GM23338 (cell line): ENCODE measurements at regions not wholly inside any gene's neighbourhood (a gene's known extent, or its start where the extent isn't known, plus 50 kb on each side); places are given as distances from the start of the nearest gene placed in this dataset.

Experiments
- ATAC-seq: fragments of 200-7000 bp; cut with Tn5 transposase; 3 replicates; pipeline ENCODE4 v1.9.1; 2020
- DNase-seq: peaks from one replicate; pipeline ENCODE4 v3.0.0-alpha.2; 2015; ENCODE audit warnings: low spot score
- H2AFZ ChIP-seq: fragments of 200-600 bp; sonication (generic); 2 replicates; pipeline ENCODE4 v1.8.0; 2016; ENCODE audit warnings: antibody characterized with exemption, mild to moderate bottlenecking, moderate library complexity
- H3F3A ChIP-seq: fragments of 200-600 bp; sonication (generic); replicated peaks from 2 replicates; pipeline ENCODE4 v1.8.0; 2017; ENCODE audit warnings: antibody characterized with exemption, mixed run types, low read depth
- H3K27ac ChIP-seq: fragments of 200-600 bp; sonication (generic); 2 replicates; pipeline ENCODE4 v1.6.1; 2016; ENCODE audit warnings: low read depth
- H3K27me3 ChIP-seq: fragments of 200-600 bp; sonication (generic); 2 replicates; pipeline ENCODE4 v1.8.0; 2016; ENCODE audit warnings: mild to moderate bottlenecking, mixed run types, moderate library complexity; ENCODE audit not compliant: insufficient read depth
- H3K36me3 ChIP-seq: fragments of 200-600 bp; sonication (generic); 2 replicates; pipeline ENCODE4 v1.8.0; 2016; ENCODE audit warnings: mild to moderate bottlenecking; ENCODE audit not compliant: insufficient read depth
- H3K4me1 ChIP-seq: fragments of 200-600 bp; sonication (generic); 2 replicates; pipeline ENCODE4 v1.8.0; 2016; ENCODE audit warnings: mild to moderate bottlenecking, moderate library complexity; ENCODE audit not compliant: insufficient read depth
- H3K4me2 ChIP-seq: fragments of 200-600 bp; sonication (generic); 2 replicates; pipeline ENCODE4 v1.7.1; 2017; ENCODE audit warnings: mixed run types
- H3K4me3 ChIP-seq: fragments of 200-600 bp; sonication (generic); 2 replicates; pipeline ENCODE4 v1.6.1; 2016; ENCODE audit warnings: mixed run types
- H3K79me2 ChIP-seq: fragments of 200-600 bp; sonication (generic); replicated peaks from 2 replicates; pipeline ENCODE4 v1.8.0; 2017; ENCODE audit warnings: mild to moderate bottlenecking; ENCODE audit not compliant: insufficient read depth
- H3K9me2 ChIP-seq: fragments of 200-600 bp; sonication (generic); 2 replicates; pipeline ENCODE4 v1.8.0; 2017; ENCODE audit not compliant: insufficient read depth
- H4K20me1 ChIP-seq: fragments of 200-600 bp; sonication (generic); replicated peaks from 2 replicates; pipeline ENCODE4 v1.8.0; 2017; ENCODE audit warnings: mild to moderate bottlenecking; ENCODE audit not compliant: insufficient read depth
- H3K27ac Mint-ChIP-seq: 2 replicates; pipeline ENCODE4 v1.8.0; 2020; ENCODE audit warnings: inconsistent platforms, mild to moderate bottlenecking, moderate library complexity, mixed read lengths
- H3K27me3 Mint-ChIP-seq: 3 replicates; pipeline ENCODE4 v1.8.0; 2022; ENCODE audit warnings: low read depth, mild to moderate bottlenecking, moderate library complexity, mixed read lengths, inconsistent platforms; ENCODE audit not compliant: insufficient read depth, poor library complexity
- H3K36me3 Mint-ChIP-seq: 3 replicates; pipeline ENCODE4 v1.8.0; 2021; ENCODE audit warnings: low read depth, mild to moderate bottlenecking, inconsistent platforms, moderate library complexity, mixed read lengths
- H3K4me1 Mint-ChIP-seq: 3 replicates; pipeline ENCODE4 v1.8.0; 2020; ENCODE audit warnings: mild to moderate bottlenecking, inconsistent platforms, mixed read lengths
- H3K4me3 Mint-ChIP-seq: 3 replicates; pipeline ENCODE4 v1.8.0; 2021; ENCODE audit warnings: moderate library complexity, mild to moderate bottlenecking, inconsistent platforms, mixed read lengths
- H3K9me3 Mint-ChIP-seq: 3 replicates; pipeline ENCODE4 v1.8.0; 2020; ENCODE audit warnings: moderate library complexity, mild to moderate bottlenecking, inconsistent platforms, mixed read lengths
- EZH2 ChIP-seq: fragments of 200-600 bp; sonication (generic); IDR thresholded peaks from one replicate; pipeline ENCODE4 v1.8.0; 2017; ENCODE audit warnings: antibody characterized with exemption, mild to moderate bottlenecking, low read depth; ENCODE audit not compliant: unreplicated experiment
- EZH2phosphoT487 ChIP-seq: fragments of 200-600 bp; sonication (generic); IDR thresholded peaks from one replicate; pipeline ENCODE4 v1.8.1; 2018; ENCODE audit warnings: antibody characterized with exemption; ENCODE audit not compliant: unreplicated experiment
- NANOG ChIP-seq: IDR thresholded peaks from 2 replicates; pipeline ENCODE4 v1.6.1; 2016; ENCODE audit warnings: antibody characterized with exemption, borderline replicate concordance
- POLR2AphosphoS5 ChIP-seq: IDR thresholded peaks from 2 replicates; pipeline ENCODE4 v1.6.1; 2016; ENCODE audit warnings: antibody characterized with exemption, low read depth
- STAT1 ChIP-seq: IDR thresholded peaks from one replicate; pipeline ENCODE4 v1.6.1; 2016; ENCODE audit warnings: antibody characterized with exemption; ENCODE audit not compliant: unreplicated experiment
- ZNF114 ChIP-seq: fragments of 250-450 bp; sonication (Bioruptor Pico); IDR thresholded peaks from 2 replicates; pipeline ENCODE4 v1.5.0; 2020; ENCODE audit warnings: mild to moderate bottlenecking, moderate library complexity
- ZNF331 ChIP-seq: fragments of 250-450 bp; sonication (Bioruptor Pico); IDR thresholded peaks from 2 replicates; pipeline ENCODE4 v1.5.0; 2020; ENCODE audit warnings: low read depth, mild to moderate bottlenecking, moderate library complexity
- TF ChIP-seq, protein P1 (sequence below): IDR thresholded peaks from 2 replicates; pipeline ENCODE4 v1.6.1; 2016; ENCODE audit warnings: antibody characterized with exemption
- TF ChIP-seq, protein P2 (sequence below), 2 experiments: fragments of 200-600 bp in 1 of 2; sonication (generic) in 1 of 2; conservative IDR thresholded peaks; 2 replicates each; pipeline versions ENCODE4 v1.5.1 to v1.6.1; 2016 to 2017; ENCODE audit warnings: antibody characterized with exemption in 2 of 2, low read depth in 2 of 2, mild to moderate bottlenecking in 2 of 2, moderate library complexity in 1 of 2
- TF ChIP-seq, protein P3 (sequence below): fragments of 250-450 bp; sonication (Bioruptor Pico); IDR thresholded peaks from 2 replicates; pipeline ENCODE4 v1.5.0; 2020; ENCODE audit warnings: mild to moderate bottlenecking, moderate library complexity
- TF ChIP-seq, protein P4 (sequence below): IDR thresholded peaks from one replicate; pipeline ENCODE4 v1.6.1; 2018; ENCODE audit warnings: antibody characterized with exemption; ENCODE audit not compliant: unreplicated experiment

DNA sequence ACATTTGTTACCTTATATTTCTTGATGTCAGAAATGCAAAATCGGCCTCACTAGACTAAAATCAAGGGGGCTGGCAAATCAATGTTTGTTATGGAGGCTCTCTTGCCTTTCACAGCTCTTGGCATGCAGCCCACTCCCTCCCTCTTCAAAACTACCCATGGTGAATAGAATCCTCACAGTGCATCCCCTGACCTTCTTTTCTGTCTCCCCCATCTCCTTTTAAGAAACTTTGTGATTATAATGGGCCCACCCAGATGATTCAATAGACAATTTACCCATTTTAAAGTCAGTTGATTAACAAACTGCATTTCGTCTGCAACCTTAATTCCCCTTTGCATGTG lies 184.0 kb downstream of the PCDH7 start (continued):
- TF ChIP-seq STAT1 = no peak
- TF ChIP-seq, protein P1, sequence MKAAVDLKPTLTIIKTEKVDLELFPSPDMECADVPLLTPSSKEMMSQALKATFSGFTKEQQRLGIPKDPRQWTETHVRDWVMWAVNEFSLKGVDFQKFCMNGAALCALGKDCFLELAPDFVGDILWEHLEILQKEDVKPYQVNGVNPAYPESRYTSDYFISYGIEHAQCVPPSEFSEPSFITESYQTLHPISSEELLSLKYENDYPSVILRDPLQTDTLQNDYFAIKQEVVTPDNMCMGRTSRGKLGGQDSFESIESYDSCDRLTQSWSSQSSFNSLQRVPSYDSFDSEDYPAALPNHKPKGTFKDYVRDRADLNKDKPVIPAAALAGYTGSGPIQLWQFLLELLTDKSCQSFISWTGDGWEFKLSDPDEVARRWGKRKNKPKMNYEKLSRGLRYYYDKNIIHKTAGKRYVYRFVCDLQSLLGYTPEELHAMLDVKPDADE = no peak
- no peak for TF ChIP-seq EZH2phosphoT487
- no peak for TF ChIP-seq ZNF114 (CRISPR knock-in tag)

DNA sequence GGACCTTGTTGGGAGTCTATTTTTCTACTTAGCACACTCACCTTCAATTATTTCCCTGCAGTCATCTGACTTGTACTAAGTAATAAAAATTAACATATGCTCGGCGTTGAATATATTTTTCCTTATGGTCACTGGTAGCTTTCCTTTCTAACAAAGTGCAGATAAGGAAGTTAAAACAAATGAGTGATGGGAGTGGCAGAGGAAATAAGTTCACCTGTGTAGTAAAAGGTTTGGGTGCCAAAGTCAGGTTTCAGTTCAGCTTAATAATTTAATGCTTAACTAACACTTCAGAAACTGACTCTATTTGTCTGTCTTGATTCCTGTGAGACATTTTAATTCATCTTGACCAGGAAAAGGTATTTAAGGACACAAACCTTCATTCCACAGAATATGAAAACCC lies 184.4 kb downstream of the PCDH7 start:
- Mint-ChIP-seq H3K36me3 (no peaks in the 10 kb centered on the region; the same call in 2 of the 3 replicates), H3K4me3 (no peak overlapping the region; the same call in 2 of the 3 replicates), H3K27ac (no peak overlapping the region), H3K4me1 (peaks cover 26% of the 10 kb centered on the region), H3K9me3 (0 out of 3 replicates have a peak, but pooled peaks cover under 1% of the 10 kb centered on the region), H3K27me3 (no peaks in the 10 kb centered on the region)
- Histone ChIP-seq H3K27ac (no peak overlapping the region), H4K20me1 (no peaks in the 10 kb centered on the region), H2AFZ (no peak overlapping the region), H3K79me2 (no peaks in the 10 kb centered on the region), H3K9me2 (no peaks in the 10 kb centered on the region), H3K4me2 (peak overlapping the region; percentile 61), H3K4me3 (no peak overlapping the region; the same call in 1 of the 2 replicates), H3K27me3 (no peaks in the 10 kb centered on the region), H3F3A (no peaks in the 10 kb centered on the region), H3K4me1 (peaks cover 42% of the 10 kb centered on the region), H3K36me3 (no peaks in the 10 kb centered on the region)
- DNase-seq (no peak), ATAC-seq (no peak)
- no peak for TF ChIP-seq STAT1
- no peak for TF ChIP-seq EZH2
- no peak for TF ChIP-seq NANOG
- TF ChIP-seq ZNF331 (CRISPR knock-in tag) = no peak
- TF ChIP-seq, protein P2, sequence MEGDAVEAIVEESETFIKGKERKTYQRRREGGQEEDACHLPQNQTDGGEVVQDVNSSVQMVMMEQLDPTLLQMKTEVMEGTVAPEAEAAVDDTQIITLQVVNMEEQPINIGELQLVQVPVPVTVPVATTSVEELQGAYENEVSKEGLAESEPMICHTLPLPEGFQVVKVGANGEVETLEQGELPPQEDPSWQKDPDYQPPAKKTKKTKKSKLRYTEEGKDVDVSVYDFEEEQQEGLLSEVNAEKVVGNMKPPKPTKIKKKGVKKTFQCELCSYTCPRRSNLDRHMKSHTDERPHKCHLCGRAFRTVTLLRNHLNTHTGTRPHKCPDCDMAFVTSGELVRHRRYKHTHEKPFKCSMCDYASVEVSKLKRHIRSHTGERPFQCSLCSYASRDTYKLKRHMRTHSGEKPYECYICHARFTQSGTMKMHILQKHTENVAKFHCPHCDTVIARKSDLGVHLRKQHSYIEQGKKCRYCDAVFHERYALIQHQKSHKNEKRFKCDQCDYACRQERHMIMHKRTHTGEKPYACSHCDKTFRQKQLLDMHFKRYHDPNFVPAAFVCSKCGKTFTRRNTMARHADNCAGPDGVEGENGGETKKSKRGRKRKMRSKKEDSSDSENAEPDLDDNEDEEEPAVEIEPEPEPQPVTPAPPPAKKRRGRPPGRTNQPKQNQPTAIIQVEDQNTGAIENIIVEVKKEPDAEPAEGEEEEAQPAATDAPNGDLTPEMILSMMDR (conservative IDR thresholded peaks at IDR 0.05; ENCODE audit: low read depth in 2 of 2) = no peak
- TF ChIP-seq, protein P3, sequence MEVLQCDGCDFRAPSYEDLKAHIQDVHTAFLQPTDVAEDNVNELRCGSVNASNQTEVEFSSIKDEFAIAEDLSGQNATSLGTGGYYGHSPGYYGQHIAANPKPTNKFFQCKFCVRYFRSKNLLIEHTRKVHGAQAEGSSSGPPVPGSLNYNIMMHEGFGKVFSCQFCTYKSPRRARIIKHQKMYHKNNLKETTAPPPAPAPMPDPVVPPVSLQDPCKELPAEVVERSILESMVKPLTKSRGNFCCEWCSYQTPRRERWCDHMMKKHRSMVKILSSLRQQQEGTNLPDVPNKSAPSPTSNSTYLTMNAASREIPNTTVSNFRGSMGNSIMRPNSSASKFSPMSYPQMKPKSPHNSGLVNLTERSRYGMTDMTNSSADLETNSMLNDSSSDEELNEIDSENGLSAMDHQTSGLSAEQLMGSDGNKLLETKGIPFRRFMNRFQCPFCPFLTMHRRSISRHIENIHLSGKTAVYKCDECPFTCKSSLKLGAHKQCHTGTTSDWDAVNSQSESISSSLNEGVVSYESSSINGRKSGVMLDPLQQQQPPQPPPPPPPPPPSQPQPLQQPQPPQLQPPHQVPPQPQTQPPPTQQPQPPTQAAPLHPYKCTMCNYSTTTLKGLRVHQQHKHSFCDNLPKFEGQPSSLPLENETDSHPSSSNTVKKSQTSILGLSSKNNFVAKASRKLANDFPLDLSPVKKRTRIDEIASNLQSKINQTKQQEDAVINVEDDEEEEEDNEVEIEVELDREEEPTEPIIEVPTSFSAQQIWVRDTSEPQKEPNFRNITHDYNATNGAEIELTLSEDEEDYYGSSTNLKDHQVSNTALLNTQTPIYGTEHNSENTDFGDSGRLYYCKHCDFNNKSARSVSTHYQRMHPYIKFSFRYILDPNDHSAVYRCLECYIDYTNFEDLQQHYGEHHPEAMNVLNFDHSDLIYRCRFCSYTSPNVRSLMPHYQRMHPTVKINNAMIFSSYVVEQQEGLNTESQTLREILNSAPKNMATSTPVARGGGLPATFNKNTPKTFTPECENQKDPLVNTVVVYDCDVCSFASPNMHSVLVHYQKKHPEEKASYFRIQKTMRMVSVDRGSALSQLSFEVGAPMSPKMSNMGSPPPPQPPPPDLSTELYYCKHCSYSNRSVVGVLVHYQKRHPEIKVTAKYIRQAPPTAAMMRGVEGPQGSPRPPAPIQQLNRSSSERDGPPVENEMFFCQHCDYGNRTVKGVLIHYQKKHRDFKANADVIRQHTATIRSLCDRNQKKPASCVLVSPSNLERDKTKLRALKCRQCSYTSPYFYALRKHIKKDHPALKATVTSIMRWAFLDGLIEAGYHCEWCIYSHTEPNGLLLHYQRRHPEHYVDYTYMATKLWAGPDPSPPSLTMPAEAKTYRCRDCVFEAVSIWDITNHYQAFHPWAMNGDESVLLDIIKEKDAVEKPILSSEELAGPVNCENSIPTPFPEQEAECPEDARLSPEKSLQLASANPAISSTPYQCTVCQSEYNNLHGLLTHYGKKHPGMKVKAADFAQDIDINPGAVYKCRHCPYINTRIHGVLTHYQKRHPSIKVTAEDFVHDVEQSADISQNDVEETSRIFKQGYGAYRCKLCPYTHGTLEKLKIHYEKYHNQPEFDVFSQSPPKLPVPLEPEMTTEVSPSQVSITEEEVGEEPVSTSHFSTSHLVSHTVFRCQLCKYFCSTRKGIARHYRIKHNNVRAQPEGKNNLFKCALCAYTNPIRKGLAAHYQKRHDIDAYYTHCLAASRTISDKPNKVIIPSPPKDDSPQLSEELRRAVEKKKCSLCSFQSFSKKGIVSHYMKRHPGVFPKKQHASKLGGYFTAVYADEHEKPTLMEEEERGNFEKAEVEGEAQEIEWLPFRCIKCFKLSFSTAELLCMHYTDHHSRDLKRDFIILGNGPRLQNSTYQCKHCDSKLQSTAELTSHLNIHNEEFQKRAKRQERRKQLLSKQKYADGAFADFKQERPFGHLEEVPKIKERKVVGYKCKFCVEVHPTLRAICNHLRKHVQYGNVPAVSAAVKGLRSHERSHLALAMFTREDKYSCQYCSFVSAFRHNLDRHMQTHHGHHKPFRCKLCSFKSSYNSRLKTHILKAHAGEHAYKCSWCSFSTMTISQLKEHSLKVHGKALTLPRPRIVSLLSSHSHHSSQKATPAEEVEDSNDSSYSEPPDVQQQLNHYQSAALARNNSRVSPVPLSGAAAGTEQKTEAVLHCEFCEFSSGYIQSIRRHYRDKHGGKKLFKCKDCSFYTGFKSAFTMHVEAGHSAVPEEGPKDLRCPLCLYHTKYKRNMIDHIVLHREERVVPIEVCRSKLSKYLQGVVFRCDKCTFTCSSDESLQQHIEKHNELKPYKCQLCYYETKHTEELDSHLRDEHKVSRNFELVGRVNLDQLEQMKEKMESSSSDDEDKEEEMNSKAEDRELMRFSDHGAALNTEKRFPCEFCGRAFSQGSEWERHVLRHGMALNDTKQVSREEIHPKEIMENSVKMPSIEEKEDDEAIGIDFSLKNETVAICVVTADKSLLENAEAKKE (CRISPR knock-in tag) = no peak
- TF ChIP-seq, protein P1 = no peak
- TF ChIP-seq ZNF114 (CRISPR knock-in tag) = no peak
- TF ChIP-seq EZH2phosphoT487 = no peak
- no peak for TF ChIP-seq POLR2AphosphoS5
- TF ChIP-seq, protein P4, sequence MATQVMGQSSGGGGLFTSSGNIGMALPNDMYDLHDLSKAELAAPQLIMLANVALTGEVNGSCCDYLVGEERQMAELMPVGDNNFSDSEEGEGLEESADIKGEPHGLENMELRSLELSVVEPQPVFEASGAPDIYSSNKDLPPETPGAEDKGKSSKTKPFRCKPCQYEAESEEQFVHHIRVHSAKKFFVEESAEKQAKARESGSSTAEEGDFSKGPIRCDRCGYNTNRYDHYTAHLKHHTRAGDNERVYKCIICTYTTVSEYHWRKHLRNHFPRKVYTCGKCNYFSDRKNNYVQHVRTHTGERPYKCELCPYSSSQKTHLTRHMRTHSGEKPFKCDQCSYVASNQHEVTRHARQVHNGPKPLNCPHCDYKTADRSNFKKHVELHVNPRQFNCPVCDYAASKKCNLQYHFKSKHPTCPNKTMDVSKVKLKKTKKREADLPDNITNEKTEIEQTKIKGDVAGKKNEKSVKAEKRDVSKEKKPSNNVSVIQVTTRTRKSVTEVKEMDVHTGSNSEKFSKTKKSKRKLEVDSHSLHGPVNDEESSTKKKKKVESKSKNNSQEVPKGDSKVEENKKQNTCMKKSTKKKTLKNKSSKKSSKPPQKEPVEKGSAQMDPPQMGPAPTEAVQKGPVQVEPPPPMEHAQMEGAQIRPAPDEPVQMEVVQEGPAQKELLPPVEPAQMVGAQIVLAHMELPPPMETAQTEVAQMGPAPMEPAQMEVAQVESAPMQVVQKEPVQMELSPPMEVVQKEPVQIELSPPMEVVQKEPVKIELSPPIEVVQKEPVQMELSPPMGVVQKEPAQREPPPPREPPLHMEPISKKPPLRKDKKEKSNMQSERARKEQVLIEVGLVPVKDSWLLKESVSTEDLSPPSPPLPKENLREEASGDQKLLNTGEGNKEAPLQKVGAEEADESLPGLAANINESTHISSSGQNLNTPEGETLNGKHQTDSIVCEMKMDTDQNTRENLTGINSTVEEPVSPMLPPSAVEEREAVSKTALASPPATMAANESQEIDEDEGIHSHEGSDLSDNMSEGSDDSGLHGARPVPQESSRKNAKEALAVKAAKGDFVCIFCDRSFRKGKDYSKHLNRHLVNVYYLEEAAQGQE = no peak
